ENCODE measurements at regions not wholly inside any gene's neighbourhood (a gene's known extent, or its start where the extent isn't known, plus 50 kb on each side); places are given as distances from the start of the nearest gene placed in this dataset.

DNA sequence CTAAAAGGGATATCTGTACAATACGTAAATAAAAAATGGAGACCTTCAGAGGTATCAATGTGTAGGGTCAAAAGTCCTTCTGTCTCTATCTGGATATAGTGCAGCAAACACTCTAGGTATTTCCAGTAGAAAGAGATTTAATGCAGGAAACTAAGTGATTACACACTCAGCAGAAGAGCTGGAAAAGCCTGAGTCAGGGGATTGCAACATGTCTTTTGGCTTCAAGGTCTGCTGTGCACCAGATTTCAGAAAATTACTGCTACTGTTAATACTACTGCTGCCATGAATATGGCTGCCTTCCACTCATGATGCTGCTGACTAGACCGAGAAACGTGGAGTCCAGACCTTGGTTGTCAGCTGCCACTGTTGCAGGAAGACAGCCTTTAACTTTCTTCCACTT, 94.9 kb upstream of the DLX6 start:
- Histone ChIP-seq H3K79me2 (no peaks in the 10 kb centered on the region), H3K4me2 (ENCODE audit: low read length) (no peak overlapping the region), H3K27ac (no peak overlapping the region), H3K27me3 (ENCODE audit: control insufficient read depth, insufficient read depth, low read length) (no peaks in the 10 kb centered on the region), H2AFZ (no peak overlapping the region), H3K9me3 (ENCODE audit: control insufficient read depth, low read length) (no peaks in the 10 kb centered on the region), H3K4me3 (ENCODE audit: low read depth, low read length) (no peak overlapping the region), H3K9ac (no peak overlapping the region), H3K4me1 (no peaks in the 10 kb centered on the region), H3K36me3 (ENCODE audit: control insufficient read depth, insufficient read depth, low read length) (no peaks in the 10 kb centered on the region)
- TF ChIP-seq, protein P1, sequence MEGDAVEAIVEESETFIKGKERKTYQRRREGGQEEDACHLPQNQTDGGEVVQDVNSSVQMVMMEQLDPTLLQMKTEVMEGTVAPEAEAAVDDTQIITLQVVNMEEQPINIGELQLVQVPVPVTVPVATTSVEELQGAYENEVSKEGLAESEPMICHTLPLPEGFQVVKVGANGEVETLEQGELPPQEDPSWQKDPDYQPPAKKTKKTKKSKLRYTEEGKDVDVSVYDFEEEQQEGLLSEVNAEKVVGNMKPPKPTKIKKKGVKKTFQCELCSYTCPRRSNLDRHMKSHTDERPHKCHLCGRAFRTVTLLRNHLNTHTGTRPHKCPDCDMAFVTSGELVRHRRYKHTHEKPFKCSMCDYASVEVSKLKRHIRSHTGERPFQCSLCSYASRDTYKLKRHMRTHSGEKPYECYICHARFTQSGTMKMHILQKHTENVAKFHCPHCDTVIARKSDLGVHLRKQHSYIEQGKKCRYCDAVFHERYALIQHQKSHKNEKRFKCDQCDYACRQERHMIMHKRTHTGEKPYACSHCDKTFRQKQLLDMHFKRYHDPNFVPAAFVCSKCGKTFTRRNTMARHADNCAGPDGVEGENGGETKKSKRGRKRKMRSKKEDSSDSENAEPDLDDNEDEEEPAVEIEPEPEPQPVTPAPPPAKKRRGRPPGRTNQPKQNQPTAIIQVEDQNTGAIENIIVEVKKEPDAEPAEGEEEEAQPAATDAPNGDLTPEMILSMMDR (IDR thresholded peaks at IDR 0.05): no peak

DNA sequence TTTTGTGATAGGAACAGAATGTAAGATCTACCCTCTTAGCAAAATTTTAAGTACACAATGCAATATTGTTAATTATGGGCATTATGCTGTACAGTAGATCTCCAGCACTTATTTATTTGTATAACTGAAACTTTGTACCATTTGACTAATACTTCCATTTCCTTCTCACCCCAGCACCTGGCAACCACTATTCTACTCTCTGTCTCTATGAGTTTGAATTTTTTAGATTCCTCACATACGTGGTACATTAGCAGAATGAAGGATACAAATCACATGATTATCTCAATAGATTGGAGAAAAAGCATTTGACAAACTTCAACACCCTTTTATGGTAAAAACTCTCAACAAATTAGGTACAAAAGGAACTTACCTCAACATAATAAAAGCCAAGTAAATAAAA, 90.3 kb upstream of the DLX6 start:
- H3K9ac ChIP-seq: no peak overlapping the region
- H3K36me3 ChIP-seq (ENCODE audit: control insufficient read depth, insufficient read depth, low read length): no peaks in the 10 kb centered on the region
- H3K27ac ChIP-seq: no peak overlapping the region
- H3K4me1 ChIP-seq: no peaks in the 10 kb centered on the region
- TF ChIP-seq, protein P1 (IDR thresholded peaks at IDR 0.05): no peak
- H3K27me3 ChIP-seq (ENCODE audit: control insufficient read depth, insufficient read depth, low read length): no peaks in the 10 kb centered on the region
- H2AFZ ChIP-seq: no peak overlapping the region
- H3K4me3 ChIP-seq (ENCODE audit: low read depth, low read length): no peak overlapping the region
- H3K4me2 ChIP-seq (ENCODE audit: low read length): no peak overlapping the region
- no peaks in the 10 kb centered on the region for H3K79me2 ChIP-seq
- no peaks in the 10 kb centered on the region for H3K9me3 ChIP-seq (ENCODE audit: control insufficient read depth, low read length)

DNA sequence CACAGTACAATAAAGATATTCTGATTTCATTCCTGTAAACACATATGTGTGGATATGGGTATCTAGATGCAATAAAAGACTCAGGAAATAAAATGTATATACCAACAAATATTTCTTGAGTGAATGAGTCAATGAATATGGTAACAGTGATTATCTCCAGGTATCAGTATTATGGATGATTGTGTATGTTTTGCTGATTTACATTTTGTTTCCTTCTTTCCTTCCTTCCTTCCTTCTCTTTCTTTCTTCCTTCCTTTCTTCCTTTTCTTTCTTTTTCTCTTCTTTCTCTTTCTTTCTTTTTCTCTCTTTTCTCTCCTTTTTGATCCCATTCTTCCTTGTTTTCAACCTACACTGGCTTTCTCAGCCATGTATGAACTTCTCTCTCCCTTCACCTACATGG, 85.3 kb upstream of the DLX6 start:
- Histone ChIP-seq H3K79me2 (no peaks in the 10 kb centered on the region), H3K27ac (no peak overlapping the region)

DNA sequence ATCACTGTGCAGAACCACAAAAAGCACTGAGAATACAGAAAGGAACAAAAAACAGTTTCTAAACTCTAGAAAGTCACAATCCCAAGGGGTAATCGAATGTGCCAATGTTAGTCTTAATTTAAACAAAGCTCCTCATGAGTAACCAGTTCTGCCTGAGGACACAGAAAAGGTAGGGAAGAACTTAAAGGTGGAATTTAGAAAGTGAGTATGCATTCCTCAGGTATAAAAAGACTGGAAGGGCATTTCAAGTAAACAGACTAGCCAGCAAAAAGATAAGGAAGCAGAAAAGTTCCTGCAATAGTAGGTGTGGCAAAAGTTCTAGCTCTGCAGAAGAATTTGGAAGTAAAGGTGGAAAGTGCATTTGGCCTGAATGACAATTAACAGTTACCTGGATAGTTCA, 84.6 kb upstream of the DLX6 start:
- Histone ChIP-seq H3K4me3 (ENCODE audit: low read depth, low read length) (no peak overlapping the region), H3K36me3 (ENCODE audit: control insufficient read depth, insufficient read depth, low read length) (no peaks in the 10 kb centered on the region), H3K27me3 (ENCODE audit: control insufficient read depth, insufficient read depth, low read length) (no peaks in the 10 kb centered on the region), H3K9ac (no peak overlapping the region), H3K4me1 (no peaks in the 10 kb centered on the region), H3K27ac (no peak overlapping the region), H3K79me2 (no peaks in the 10 kb centered on the region), H3K4me2 (ENCODE audit: low read length) (no peak overlapping the region), H3K9me3 (ENCODE audit: control insufficient read depth, low read length) (no peaks in the 10 kb centered on the region), H2AFZ (no peak overlapping the region)
- TF ChIP-seq, protein P1 (IDR thresholded peaks at IDR 0.05): no peak

More for the DNA sequence above, 85.3 kb upstream of the DLX6 start:
- H3K4me3 ChIP-seq (ENCODE audit: low read depth, low read length): no peak overlapping the region
- no peaks in the 10 kb centered on the region for H3K27me3 ChIP-seq (ENCODE audit: control insufficient read depth, insufficient read depth, low read length)
- no peak overlapping the region for H2AFZ ChIP-seq
- no peaks in the 10 kb centered on the region for H3K9me3 ChIP-seq (ENCODE audit: control insufficient read depth, low read length)
- H3K4me1 ChIP-seq: no peaks in the 10 kb centered on the region
- TF ChIP-seq, protein P1 (IDR thresholded peaks at IDR 0.05): no peak
- no peak overlapping the region for H3K4me2 ChIP-seq (ENCODE audit: low read length)
- H3K36me3 ChIP-seq (ENCODE audit: control insufficient read depth, insufficient read depth, low read length): no peaks in the 10 kb centered on the region
- H3K9ac ChIP-seq: no peak overlapping the region

DNA sequence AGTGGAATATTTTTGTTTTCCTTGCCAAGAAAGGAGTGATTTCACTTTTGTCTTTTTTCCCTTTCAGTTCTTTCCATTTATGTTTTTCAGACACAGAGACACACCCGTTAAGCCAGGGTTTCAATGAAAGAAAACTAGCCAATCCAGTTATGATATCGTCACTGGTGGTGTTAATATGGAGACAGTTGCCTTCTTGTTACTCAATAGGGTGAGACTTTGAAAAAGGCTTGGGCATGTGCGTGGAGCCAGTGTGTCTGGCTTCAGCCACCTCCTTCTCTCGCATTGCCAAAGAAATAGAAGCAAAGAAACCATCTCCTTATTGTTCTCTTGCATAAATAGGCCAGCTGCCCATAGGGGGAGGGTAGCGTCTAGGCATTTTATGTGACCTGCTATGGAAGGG, 84.1 kb upstream of the DLX6 start:
- Histone ChIP-seq H3K79me2 (no peaks in the 10 kb centered on the region), H3K4me3 (ENCODE audit: low read depth, low read length) (no peak overlapping the region), H3K4me1 (no peaks in the 10 kb centered on the region), H3K4me2 (ENCODE audit: low read length) (no peak overlapping the region), H3K27me3 (ENCODE audit: control insufficient read depth, insufficient read depth, low read length) (no peaks in the 10 kb centered on the region), H3K27ac (no peak overlapping the region), H3K9ac (no peak overlapping the region), H3K9me3 (ENCODE audit: control insufficient read depth, low read length) (no peaks in the 10 kb centered on the region), H3K36me3 (ENCODE audit: control insufficient read depth, insufficient read depth, low read length) (no peaks in the 10 kb centered on the region), H2AFZ (no peak overlapping the region)
- TF ChIP-seq, protein P1 (IDR thresholded peaks at IDR 0.05): no peak
